NCI-H774 (cell line): ENCODE measurements at regions not wholly inside any gene's neighbourhood (a gene's known extent, or its start where the extent isn't known, plus 50 kb on each side); places are given as distances from the start of the nearest gene placed in this dataset.

Experiments used
- DNase-seq: peaks from one replicate; lab custom pipeline; 2025; lab: John Stamatoyannopoulos, UW

DNA sequence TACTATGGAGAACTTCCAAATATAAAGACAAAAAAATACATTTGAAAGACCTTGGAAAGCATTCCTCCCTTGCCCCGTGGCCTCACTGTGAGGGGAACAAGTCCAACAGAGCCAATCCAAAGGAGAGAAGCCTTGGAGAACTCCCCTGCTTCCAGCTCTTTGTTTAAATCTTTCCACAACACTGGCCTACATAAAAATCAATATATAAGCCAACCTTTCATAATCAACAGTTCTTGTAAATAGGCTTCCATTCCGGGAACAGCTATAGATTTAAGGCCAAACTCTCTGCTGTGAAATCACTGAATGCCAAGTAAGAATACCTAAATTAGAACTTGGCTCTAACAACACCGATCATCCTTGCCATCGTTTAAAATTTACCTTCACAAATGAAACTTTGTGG lies 242.1 kb downstream of the HACE1 start:
- DNase-seq: no peak

DNA sequence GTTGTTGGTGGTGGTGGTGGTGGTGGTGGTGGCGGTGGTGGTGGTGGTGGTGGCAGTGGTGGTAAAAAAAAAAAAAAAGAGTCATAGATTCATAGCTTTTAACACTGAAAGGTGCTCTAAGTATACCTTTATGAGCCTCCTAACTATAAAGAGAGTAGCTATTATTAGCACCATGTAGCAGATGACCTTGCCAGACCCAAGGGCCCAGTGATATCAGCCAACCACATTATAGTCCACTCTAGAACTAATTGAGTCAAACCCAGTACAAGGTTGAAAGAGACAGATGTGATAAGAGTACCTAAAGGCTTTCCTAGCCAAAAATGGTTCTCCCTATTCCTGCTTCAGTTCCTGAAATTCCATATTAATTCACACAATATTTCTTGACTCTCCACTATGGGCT lies 245.3 kb downstream of the HACE1 start:
- DNase-seq: no peak

DNA sequence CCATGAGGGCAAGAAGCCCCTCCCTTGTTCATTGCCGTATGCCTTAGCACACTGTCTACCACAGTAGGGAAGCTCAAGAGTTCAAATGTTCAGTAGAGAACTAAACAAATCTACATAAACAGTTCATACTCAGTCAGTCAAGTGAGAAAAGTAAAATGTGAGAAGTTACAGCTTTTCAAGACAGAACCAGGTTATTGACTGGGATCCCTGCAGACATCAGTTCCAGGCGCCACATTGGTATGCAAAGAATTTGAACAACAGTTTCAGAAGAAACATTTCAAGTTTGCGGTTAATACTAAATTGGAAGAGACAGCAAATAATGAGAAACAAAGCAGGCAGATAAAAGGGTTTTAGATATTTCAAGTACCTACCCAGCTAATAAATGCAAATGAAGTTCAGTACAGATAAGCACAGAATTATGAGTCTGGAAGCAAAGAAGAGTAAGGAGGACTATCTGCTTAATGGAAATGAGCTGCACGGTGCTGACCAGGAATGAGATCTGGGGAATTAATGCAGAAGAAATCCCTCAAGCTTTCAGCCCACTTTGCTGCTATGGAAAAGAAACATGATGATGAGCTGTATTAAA lies 246.2 kb downstream of the HACE1 start:
- no peak for DNase-seq

DNA sequence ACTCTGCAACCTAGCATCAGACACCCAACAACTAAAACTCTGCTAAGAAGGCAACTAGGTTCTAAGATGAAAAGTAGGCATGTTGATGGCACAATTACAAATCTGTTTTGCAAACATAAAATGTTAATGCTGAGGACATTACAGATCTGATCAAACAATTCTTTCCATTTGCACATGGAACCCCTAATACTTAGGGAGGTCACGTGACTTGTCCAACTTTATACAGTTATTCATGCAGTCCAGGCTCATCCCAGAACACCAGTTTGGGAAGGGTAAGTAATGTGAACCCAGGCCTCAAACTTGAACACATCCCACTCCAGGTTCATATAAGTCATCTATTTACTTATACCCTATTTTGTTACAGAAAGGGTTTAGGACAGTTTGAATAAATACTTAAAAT lies 247.2 kb downstream of the HACE1 start:
- no peak for DNase-seq

DNA sequence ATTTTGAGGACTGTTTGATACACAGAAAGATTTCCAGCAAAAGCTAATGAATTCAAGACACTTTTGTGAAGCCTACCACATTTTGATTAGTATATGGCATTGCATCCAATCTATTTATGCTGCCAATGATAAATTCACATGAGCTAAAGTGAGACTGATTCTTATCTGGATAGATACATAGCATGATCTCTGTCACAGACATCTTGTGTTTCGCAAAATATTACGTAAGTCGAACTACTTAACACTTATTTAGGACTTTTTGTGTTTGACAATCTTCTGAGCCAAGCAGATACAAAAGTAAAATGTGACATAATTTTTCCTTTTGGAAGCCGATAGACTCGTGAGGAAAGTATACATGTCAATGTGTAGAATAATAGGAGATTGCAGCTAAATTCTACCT lies 251.6 kb downstream of the HACE1 start:
- no peak for DNase-seq

DNA sequence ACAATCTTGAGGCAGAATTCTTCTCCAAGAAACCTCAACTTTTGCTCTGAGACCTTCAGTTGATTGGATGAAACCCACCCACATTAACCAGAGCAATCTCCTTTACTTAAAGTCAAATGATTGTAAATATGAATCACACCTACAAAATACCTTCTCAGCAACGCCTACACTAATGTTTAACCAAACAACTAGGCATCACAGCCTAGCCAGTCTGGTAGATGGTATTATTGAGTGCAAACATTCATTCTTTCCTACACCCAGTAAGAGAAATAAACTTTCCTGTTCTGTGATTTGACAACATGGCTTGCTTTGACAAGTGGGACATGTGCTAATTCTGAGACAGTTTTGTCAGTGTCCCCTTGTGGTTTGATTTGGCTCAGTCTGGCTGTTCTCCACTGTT lies 252.2 kb downstream of the HACE1 start:
- no peak for DNase-seq

DNA sequence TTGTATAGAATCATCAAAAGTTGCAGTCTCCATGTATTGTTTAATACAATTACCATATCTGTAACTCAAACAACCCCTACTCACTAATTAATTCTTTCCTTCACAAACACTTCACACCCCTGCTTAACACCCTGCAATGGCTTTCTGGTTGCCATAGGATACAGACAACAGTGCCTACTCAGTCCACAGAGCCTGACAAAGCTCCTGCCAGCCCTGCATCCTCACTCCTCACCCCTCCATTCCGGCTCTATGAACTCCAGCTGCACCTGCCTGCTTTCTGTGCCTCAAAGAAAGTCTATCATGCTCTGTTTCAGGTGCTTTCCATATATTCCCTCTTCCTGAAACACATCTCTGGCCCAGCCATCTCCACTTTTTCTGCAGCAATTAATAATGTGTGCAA lies 253.4 kb downstream of the HACE1 start:
- DNase-seq: peak; percentile 95

DNA sequence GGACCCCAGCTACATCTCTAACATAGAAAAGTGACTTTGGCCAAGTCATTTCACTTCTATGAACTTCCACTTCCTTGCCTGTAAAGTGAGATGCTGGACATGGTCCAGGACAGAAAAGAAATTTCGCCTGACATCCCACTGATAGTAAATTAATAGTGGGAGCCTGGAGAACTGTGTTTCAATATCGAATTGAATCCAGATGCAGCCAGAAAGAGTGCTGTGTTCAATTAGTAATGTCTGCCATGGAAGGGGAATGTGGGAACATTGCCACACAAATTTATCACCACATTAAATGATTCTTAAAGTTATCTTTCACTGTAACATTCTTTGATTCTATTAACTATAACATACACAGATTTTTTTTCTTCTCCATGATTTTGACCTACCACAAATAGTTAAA lies 255.0 kb downstream of the HACE1 start:
- DNase-seq: no peak

DNA sequence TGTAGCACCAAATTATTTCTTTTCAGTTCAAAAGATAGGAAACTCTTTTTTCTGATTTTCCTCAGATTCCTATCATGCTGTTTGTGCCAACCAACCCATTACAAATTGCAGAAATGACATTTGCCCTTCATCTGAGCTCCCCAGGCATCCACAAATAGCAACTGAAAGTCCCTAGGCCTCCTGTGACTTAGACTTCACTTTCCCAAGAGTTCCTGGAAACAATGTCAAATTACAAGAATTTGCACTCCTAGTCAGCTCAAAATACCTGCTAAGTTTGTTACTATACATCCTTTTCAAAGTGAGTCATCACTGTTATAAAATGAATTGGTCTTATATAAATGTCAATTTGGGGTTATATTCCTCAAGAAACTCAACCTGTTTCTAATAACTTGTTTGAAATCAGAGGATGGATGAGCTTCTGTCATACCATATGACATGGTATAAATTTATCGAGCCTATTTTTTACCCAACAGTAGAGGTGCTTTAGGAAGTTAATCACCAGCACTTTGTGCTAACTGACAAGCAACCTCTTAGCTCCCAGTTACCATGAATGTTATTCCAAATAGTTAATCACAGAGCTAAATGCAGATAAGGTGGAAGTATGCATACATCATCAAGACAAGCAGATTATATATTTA lies 256.5 kb downstream of the HACE1 start:
- no peak for DNase-seq

DNA sequence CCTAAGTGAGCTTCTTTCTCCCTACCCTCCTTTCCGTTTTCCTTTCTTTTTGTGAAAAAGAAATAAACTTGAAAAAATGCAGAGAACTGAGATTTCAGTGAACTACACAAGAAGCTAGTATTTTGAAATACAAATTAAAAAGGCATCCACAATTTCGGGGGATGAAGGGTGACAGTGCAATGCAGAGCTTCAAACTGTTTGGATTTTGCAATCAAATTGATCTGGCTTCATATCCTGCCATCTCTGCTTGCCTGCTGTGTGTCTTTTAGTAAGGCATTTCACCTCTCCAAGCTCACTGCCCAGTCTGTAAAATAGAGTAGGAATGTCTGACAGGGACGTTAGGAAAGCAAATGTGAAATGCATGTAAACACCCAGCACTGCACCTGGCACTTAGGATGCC lies 258.0 kb downstream of the HACE1 start:
- no peak for DNase-seq

DNA sequence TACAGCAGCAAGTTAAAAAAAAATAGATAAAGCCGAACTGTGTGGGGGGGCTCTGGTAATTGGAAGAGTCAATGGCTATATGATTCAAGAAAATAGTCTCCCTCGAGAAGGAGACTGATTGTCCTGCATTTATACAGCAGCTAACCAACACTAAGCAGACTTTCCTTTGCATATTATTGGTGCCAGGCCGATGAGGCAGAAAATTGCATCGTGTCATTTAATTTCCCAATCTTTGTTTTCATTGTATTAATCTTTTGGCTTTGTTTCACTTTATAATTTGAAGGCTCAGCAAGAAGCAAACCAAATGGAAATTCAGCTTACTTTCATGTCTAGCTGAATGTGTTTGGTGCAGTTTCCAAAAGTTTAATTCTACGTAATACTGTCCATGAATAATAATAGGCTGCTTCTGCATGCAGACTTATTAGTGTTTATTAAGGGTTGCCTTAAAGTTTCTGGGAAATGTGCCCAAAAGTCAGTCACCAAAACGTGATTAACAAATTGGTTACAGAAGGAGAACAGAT lies 258.5 kb downstream of the HACE1 start:
- DNase-seq: no peak

DNA sequence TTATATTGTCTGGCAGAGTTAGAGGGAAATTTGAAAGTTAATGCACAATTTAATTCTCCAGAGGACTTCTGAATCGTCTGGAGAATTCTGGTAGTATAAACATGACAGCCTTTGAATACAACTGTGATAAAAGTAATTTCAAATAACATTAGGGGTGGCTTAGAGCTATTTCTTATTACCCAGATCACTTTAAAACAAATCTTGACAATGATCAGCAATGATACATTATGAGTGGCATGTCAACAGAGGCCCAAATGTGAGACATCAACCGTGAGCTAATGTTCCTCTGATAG lies 259.1 kb downstream of the HACE1 start:
- no peak for DNase-seq

DNA sequence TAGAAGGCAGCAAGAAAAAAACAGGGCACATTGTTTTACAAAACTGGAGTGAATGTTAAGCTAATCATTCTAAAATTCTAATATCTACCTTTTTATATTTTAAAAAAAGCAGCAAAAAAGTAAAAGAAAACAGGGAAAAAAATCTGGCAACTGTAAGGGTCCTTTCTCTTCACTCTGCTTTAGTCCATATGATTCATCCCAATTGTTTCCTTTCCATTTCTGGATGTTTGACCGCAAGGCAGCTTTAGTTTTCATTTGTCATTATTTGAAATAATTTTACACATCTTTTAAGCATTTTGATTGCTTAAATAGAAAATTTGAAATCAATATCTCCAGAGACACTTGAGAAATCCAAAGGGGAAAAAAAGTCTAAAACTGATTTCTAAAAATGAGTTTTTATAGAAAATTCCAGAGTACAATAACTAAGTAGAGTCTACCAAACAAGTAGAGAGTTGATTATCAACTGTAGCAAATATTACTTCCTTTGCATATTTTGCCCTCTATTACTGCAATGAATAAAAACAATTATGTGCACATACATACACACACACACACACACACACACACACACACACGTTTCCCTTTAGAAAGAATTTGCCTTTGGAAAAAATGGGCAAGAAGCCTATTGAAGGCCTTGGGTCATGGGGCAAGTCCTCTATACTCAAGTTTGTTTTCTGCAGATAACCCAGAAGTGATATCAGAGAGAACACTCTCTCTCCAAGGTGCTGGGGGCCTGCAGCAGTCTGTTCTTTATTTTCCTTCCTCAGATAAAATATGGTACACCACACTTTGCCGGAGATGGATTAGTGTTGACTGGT lies 259.7 kb downstream of the HACE1 start:
- DNase-seq: no peak

DNA sequence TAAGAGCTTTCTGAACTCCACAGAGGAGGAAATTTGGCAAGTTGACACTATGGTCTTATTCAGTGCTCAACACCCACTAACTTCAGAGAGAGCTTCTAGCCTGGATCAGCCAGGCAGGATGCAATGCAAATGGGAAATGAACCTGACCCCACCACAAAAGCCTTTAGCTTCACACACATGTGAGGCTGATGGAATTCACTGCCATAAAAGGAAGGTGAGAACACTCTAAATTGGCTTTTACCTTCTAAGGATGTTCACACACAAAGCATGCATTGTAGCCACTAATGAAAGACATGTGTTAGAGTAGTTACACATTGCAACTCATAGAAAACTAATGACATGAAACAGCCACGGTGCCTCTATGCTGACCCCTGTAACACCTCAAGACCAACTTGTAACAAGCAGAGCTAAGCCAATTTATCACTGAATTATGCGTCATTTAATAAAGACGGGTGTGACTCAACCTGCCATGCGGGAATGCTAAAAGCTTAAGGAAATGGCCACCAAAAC lies 262.1 kb downstream of the HACE1 start:
- no peak for DNase-seq

DNA sequence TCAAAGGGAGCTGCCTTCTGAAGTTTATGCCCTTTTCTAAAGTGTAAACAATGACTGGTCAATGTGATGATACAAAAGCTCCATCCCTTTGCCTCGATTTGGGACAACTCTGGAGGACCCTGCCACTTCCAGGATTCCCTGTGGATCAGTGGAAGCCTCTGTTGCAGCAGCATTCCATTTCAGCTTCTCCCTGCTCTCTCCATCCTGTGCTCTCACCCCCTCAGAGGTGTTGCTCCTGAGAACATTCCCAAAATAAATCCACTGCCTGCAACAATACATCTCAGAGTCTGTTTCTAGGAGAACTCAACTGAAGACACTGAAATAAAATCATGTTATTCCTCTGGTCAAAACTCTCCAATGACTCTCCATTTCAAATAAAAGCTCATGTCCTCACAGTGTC lies 263.6 kb downstream of the HACE1 start:
- no peak for DNase-seq

DNA sequence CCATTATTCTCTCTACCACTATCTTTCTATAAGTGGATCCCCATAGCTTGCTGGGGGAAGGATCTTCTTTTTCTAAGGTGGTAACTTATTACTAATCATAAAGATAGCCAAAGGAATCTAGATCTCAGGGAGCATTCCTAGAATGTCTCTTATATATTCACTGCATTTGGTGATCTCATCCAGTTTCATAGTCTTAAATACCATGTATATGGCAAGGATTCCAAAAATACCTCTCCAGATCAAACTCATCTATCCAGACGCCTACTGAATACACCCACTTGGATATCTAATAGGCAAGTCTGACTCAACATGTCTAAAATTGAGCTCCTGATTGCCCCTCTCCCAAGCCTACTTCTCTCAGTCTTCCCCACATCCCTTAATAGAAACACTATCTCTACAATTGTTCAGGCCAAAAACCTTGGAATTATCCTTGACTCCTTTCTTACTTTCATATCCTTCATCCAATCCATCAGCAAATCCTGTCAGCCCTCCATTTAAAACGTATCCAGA lies 264.4 kb downstream of the HACE1 start:
- DNase-seq: no peak

DNA sequence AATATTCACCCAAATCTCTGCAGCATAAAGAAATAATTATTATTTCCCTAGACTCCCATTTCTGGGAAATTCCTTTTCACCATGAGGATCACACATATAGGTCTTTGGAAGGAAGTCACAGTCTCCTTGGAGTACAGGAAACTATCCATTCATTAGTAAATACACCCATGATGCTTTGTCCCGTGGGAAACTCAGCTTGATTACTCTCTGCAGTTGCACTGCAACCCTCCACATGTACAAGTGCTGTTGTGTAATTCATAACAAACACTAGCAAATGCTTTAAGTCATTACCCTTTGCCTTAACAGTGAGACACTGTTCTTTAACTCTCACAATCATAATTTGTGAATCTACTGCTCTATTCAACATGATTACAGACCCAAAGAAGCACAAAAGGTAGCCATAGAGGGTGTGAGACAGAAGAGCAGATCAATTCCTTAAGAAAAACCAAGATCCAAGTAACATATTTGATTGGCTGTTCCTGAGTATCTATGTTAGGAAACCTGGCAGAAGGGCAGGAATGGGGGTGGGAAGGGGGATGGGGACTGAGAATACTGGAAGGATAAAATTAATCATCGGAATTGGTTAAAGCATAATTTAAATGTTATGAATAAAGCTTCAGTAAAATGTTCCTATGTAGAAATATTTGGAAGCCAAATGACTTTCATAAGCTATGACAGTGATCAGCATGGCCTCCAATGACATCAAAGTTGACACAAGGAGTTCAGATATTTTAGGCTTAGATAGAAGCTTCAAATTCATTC lies 268.0 kb downstream of the HACE1 start:
- no peak for DNase-seq

DNA sequence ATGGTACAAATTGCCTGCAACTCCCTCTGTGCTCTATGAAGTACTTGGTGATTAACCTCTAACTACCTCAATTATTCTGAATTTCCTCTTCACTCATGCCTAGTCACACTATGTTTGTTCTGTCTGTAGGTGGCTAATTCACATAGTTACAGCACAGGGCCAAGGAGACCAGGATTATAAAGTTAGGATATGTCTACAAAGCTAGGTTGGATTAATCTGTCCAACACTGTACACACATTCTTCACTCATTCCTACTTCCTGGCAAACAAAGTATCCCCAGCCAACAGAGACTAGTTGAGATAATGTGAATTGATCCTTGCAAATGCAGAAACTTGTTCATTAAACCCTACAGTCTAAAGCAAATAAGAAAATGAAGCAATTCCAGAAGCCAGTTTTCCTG lies 269.8 kb downstream of the HACE1 start:
- DNase-seq: peak; percentile 80

DNA sequence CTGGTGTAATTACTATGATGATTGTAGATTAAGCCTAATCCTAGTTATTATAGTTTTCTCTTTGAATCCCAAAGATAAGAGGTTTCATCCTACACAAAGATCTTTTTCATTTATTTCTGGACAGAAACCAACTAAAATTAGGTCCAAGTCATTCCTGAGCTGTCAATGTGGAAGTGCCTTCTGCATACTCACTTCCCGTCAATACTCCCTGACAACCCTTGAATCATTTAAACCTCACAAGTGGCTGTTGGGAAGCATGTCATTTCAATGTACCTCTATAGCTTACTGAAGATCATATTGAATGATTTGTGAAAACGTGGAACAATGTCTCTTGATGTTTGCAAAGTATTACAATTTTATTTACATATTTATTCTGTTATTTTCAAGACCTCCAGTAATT lies 274.1 kb downstream of the HACE1 start:
- no peak for DNase-seq

DNA sequence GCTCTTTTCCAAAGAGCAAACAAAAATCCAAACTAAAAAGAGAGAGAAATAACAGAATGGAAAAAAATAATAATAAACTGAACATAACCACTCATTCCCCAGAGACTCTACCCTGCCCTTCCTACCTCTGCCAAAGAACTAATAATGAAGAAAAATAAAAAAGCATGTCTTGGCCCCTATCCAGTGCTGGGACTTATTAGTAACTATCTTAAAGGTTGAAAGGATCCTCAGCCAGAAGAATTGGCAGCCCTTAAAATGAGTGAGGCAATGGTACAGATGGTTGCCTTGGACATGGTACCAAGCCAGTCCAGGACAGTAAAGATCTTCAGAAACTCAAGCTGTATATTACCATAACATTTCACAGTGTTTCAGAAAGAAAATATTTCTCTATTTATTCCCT lies 279.3 kb downstream of the HACE1 start:
- DNase-seq: no peak

DNA sequence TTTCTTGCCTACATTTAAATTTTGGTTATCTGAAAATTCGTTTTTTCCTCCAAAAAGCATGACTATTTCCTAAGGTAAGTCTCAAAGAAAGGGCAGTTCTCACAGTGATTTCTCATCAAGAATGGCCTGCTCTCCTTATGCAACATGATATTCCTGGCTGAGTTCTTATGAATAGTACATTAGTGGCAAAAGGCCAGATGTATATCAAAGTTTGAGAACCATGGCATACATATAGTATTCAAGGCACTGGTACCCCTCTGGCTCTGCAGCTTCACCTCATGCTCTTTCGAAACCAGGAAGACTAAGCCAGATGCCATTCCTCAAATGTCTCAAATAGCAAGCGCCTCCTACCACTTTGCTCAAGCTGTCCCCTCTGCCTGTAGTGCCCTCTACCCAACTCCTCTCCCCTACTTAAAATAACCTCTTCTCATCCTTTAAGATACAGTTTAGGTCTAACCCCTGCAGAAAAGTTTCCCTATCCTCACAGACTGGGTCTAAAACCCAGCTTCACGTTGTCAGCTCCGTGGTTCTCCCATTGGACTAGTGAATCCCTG lies 280.3 kb downstream of the HACE1 start:
- DNase-seq: no peak

DNA sequence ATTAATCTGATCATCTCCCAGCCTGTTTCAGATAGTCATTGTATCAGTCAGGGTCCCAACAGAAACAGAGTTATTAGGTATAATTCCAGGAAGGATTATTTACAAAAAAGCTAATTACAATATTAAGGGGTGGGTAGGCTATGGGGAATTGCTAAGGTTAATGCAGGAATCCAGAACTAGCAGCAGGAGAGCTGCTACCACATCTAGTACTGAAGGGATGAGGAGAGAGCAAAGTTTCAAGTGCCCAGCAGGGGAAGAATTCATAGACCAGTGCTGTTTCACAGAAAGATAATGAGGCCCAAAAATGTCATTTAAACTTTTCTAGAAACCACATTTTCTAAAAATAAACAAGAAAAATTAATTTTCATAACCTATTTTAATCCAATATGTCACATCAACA lies 284.2 kb downstream of the HACE1 start:
- no peak for DNase-seq
